ENCODE measurements at regions not wholly inside any gene's neighbourhood (a gene's known extent, or its start where the extent isn't known, plus 50 kb on each side); places are given as distances from the start of the nearest gene placed in this dataset.
"Not testable (repeated sequence)": the region's sequence is repeated elsewhere in the genome, so short reads cannot be mapped to it uniquely, and the experiment has no call there.

GRCh38 chr10:44754355-44754754 lies 156.8 kb upstream of the TMEM72 start:
- not testable (repeated sequence) for H3K4me1 Mint-ChIP-seq; H3K9me3 Mint-ChIP-seq; H3K27ac Mint-ChIP-seq (ENCODE audit: low read depth); ATAC-seq (replicated peaks; ENCODE audit: extremely low read depth, poor library complexity, severe bottlenecking); H3K4me3 Mint-ChIP-seq; DNase-seq (ENCODE audit: low spot score in 2 of 2); H3K36me3 Mint-ChIP-seq (ENCODE audit: insufficient read depth)
- H3K27me3 Mint-ChIP-seq, result peaks cover 10% of the 10 kb centered on the region

- DNase-seq (ENCODE audit: low spot score in 2 of 2) (no peak), ATAC-seq (replicated peaks; ENCODE audit: extremely low read depth, poor library complexity, severe bottlenecking) (no peak)
- Mint-ChIP-seq H3K4me1 (no peaks in the 10 kb centered on the region), H3K27me3 (peaks cover 10% of the 10 kb centered on the region), H3K27ac (ENCODE audit: low read depth) (no peak overlapping the region), H3K4me3 (no peak overlapping the region), H3K9me3 (peaks cover 6% of the 10 kb centered on the region), H3K36me3 (ENCODE audit: insufficient read depth) (peaks cover 5% of the 10 kb centered on the region)
Observed at GRCh38 chr10:44755481-44755880, 155.7 kb upstream of the TMEM72 start.

- DNase-seq (ENCODE audit: low spot score in 2 of 2) (no peak), ATAC-seq (replicated peaks; ENCODE audit: extremely low read depth, poor library complexity, severe bottlenecking) (no peak)
- Mint-ChIP-seq H3K4me3 (no peak overlapping the region), H3K9me3 (peaks cover 6% of the 10 kb centered on the region), H3K4me1 (no peaks in the 10 kb centered on the region), H3K36me3 (ENCODE audit: insufficient read depth) (peaks cover 5% of the 10 kb centered on the region), H3K27me3 (peaks cover 10% of the 10 kb centered on the region), H3K27ac (ENCODE audit: low read depth) (no peak overlapping the region)
Observed at GRCh38 chr10:44756216-44756615, 154.9 kb upstream of the TMEM72 start.

GRCh38 chr10:44757551-44758205 lies 153.5 kb upstream of the TMEM72 start:
- no peaks in the 10 kb centered on the region for H3K4me1 Mint-ChIP-seq
- H3K9me3 Mint-ChIP-seq, result peaks cover 6% of the 10 kb centered on the region
- peaks cover 10% of the 10 kb centered on the region for H3K27me3 Mint-ChIP-seq
- no peak overlapping the region for H3K27ac Mint-ChIP-seq (ENCODE audit: low read depth)
- H3K4me3 Mint-ChIP-seq, result no peak overlapping the region
- no peak for ATAC-seq (replicated peaks; ENCODE audit: extremely low read depth, poor library complexity, severe bottlenecking)
- H3K36me3 Mint-ChIP-seq (ENCODE audit: insufficient read depth), result peaks cover 3% of the 10 kb centered on the region
- no peak for DNase-seq (ENCODE audit: low spot score in 2 of 2)

GRCh38 chr10:44759122-44759521 lies 152.0 kb upstream of the TMEM72 start:
- H3K9me3 Mint-ChIP-seq, result peaks cover 6% of the 10 kb centered on the region
- no peak for DNase-seq (ENCODE audit: low spot score in 2 of 2)
- H3K4me1 Mint-ChIP-seq, result no peaks in the 10 kb centered on the region
- H3K4me3 Mint-ChIP-seq, result no peak overlapping the region
- H3K27me3 Mint-ChIP-seq, result peaks cover 10% of the 10 kb centered on the region
- no peak for ATAC-seq (replicated peaks; ENCODE audit: extremely low read depth, poor library complexity, severe bottlenecking)
- H3K27ac Mint-ChIP-seq (ENCODE audit: low read depth), result no peak overlapping the region
- peaks cover 3% of the 10 kb centered on the region for H3K36me3 Mint-ChIP-seq (ENCODE audit: insufficient read depth)

GRCh38 chr10:44760513-44760912 lies 150.6 kb upstream of the TMEM72 start:
- Mint-ChIP-seq H3K4me3 (no peak overlapping the region), H3K27ac (ENCODE audit: low read depth) (no peak overlapping the region), H3K4me1 (no peaks in the 10 kb centered on the region), H3K9me3 (peaks cover 12% of the 10 kb centered on the region), H3K27me3 (peaks cover 10% of the 10 kb centered on the region), H3K36me3 (ENCODE audit: insufficient read depth) (peaks cover 3% of the 10 kb centered on the region)
- ATAC-seq (replicated peaks; ENCODE audit: extremely low read depth, poor library complexity, severe bottlenecking) (no peak), DNase-seq (ENCODE audit: low spot score in 2 of 2) (no peak)

- DNase-seq (ENCODE audit: low spot score in 2 of 2), result no peak
- Mint-ChIP-seq H3K9me3 (peaks cover 17% of the 10 kb centered on the region), H3K36me3 (ENCODE audit: insufficient read depth) (no peaks in the 10 kb centered on the region), H3K27ac (ENCODE audit: low read depth) (no peak overlapping the region), H3K4me3 (no peak overlapping the region), H3K4me1 (no peaks in the 10 kb centered on the region), H3K27me3 (peaks cover 10% of the 10 kb centered on the region)
- ATAC-seq (replicated peaks; ENCODE audit: extremely low read depth, poor library complexity, severe bottlenecking), result no peak
Observed at GRCh38 chr10:44761076-44761475, 150.1 kb upstream of the TMEM72 start.

GRCh38 chr10:44763331-44763730 lies 147.8 kb upstream of the TMEM72 start:
- no peak for ATAC-seq (replicated peaks; ENCODE audit: extremely low read depth, poor library complexity, severe bottlenecking)

GRCh38 chr10:44765299-44765698 lies 145.8 kb upstream of the TMEM72 start:
- Mint-ChIP-seq H3K27me3 (peaks cover 10% of the 10 kb centered on the region), H3K27ac (ENCODE audit: low read depth) (no peak overlapping the region)
- ATAC-seq (replicated peaks; ENCODE audit: extremely low read depth, poor library complexity, severe bottlenecking), result no peak

More at GRCh38 chr10:44763331-44763730, 147.8 kb upstream of the TMEM72 start:
- H3K4me1 Mint-ChIP-seq, result no peaks in the 10 kb centered on the region
- no peaks in the 10 kb centered on the region for H3K27me3 Mint-ChIP-seq
- DNase-seq (ENCODE audit: low spot score in 2 of 2), result no peak
- no peak overlapping the region for H3K4me3 Mint-ChIP-seq
- H3K36me3 Mint-ChIP-seq (ENCODE audit: insufficient read depth), result no peaks in the 10 kb centered on the region
- no peak overlapping the region for H3K27ac Mint-ChIP-seq (ENCODE audit: low read depth)
- peaks cover 15% of the 10 kb centered on the region for H3K9me3 Mint-ChIP-seq

GRCh38 chr10:44766631-44767030 lies 144.5 kb upstream of the TMEM72 start:
- DNase-seq (ENCODE audit: low spot score in 2 of 2), result no peak
- Mint-ChIP-seq H3K27me3 (peaks cover 18% of the 10 kb centered on the region), H3K36me3 (ENCODE audit: insufficient read depth) (no peaks in the 10 kb centered on the region), H3K4me3 (no peak overlapping the region), H3K4me1 (no peaks in the 10 kb centered on the region), H3K27ac (ENCODE audit: low read depth) (no peak overlapping the region), H3K9me3 (peaks cover 15% of the 10 kb centered on the region)
- no peak for ATAC-seq (replicated peaks; ENCODE audit: extremely low read depth, poor library complexity, severe bottlenecking)

More at GRCh38 chr10:44765299-44765698, 145.8 kb upstream of the TMEM72 start:
- no peak overlapping the region for H3K4me3 Mint-ChIP-seq
- no peaks in the 10 kb centered on the region for H3K4me1 Mint-ChIP-seq
- H3K36me3 Mint-ChIP-seq (ENCODE audit: insufficient read depth), result no peaks in the 10 kb centered on the region
- no peak for DNase-seq (ENCODE audit: low spot score in 2 of 2)
- H3K9me3 Mint-ChIP-seq, result peaks cover 15% of the 10 kb centered on the region

- Mint-ChIP-seq H3K27me3 (peaks cover 18% of the 10 kb centered on the region), H3K36me3 (ENCODE audit: insufficient read depth) (no peaks in the 10 kb centered on the region), H3K9me3 (peaks cover 15% of the 10 kb centered on the region), H3K4me3 (no peak overlapping the region), H3K27ac (ENCODE audit: low read depth) (no peak overlapping the region), H3K4me1 (no peaks in the 10 kb centered on the region)
- DNase-seq (ENCODE audit: low spot score in 2 of 2) (no peak), ATAC-seq (replicated peaks; ENCODE audit: extremely low read depth, poor library complexity, severe bottlenecking) (no peak)
Observed at GRCh38 chr10:44769450-44769849, 141.7 kb upstream of the TMEM72 start.

- peaks cover 18% of the 10 kb centered on the region for H3K27me3 Mint-ChIP-seq
- DNase-seq (ENCODE audit: low spot score in 2 of 2) (no peak), ATAC-seq (replicated peaks; ENCODE audit: extremely low read depth, poor library complexity, severe bottlenecking) (no peak)
- no peak overlapping the region for H3K27ac Mint-ChIP-seq (ENCODE audit: low read depth)
- no peaks in the 10 kb centered on the region for H3K36me3 Mint-ChIP-seq (ENCODE audit: insufficient read depth)
- H3K9me3 Mint-ChIP-seq, result peaks cover under 1% of the 10 kb centered on the region
- no peaks in the 10 kb centered on the region for H3K4me1 Mint-ChIP-seq
- H3K4me3 Mint-ChIP-seq, result no peak overlapping the region
Observed at GRCh38 chr10:44771233-44771995, 139.7 kb upstream of the TMEM72 start.

GRCh38 chr10:44773565-44773964 lies 137.6 kb upstream of the TMEM72 start:
- Mint-ChIP-seq H3K4me3 (no peak overlapping the region), H3K36me3 (ENCODE audit: insufficient read depth) (no peaks in the 10 kb centered on the region), H3K4me1 (no peaks in the 10 kb centered on the region), H3K27ac (ENCODE audit: low read depth) (no peak overlapping the region), H3K27me3 (peaks cover 18% of the 10 kb centered on the region), H3K9me3 (no peaks in the 10 kb centered on the region)
- no peak for DNase-seq (ENCODE audit: low spot score in 2 of 2)
- ATAC-seq (replicated peaks; ENCODE audit: extremely low read depth, poor library complexity, severe bottlenecking), result no peak

All from central memory CD8-positive, alpha-beta T cell (primary cell).